Loucy (cell line): ENCODE measurements at regions not wholly inside any gene's neighbourhood (a gene's known extent, or its start where the extent isn't known, plus 50 kb on each side); places are given as distances from the start of the nearest gene placed in this dataset.

Experiments used
- CTCF ChIP-seq: fragments of 200-600 bp; sonication (generic); conservative IDR thresholded peaks from 2 replicates; pipeline ENCODE4 v1.5.1; 2014; ENCODE audit warnings: mild to moderate bottlenecking, antibody characterized with exemption, low read length
- EZH2phosphoT487 ChIP-seq: fragments of 200-600 bp; IDR thresholded peaks from 2 replicates; pipeline ENCODE4 v1.6.1; 2018; ENCODE audit warnings: antibody characterized with exemption, mild to moderate bottlenecking, moderate library complexity, borderline replicate concordance

GRCh38 chr4:72858328-72858727 is 211.2 kb downstream of the COX18 start:
- no peak for TF ChIP-seq EZH2phosphoT487
- TF ChIP-seq CTCF, result no peak
